Fibroblast of the aortic adventitia (primary cell): ENCODE measurements at regions not wholly inside any gene's neighbourhood (a gene's known extent, or its start where the extent isn't known, plus 50 kb on each side); places are given as distances from the start of the nearest gene placed in this dataset.
"Not testable (repeated sequence)": the region's sequence is repeated elsewhere in the genome, so short reads cannot be mapped to it uniquely, and the experiment has no call there.

ENCODE experiments used
- DNase-seq: peaks from one replicate; pipeline ENCODE4 v3.0.0-alpha.2; 2010; ENCODE audit warnings: low read depth
- H3K4me3 ChIP-seq: 2 replicates; pipeline ENCODE4 v1.5.1; 2011; ENCODE audit warnings: low read depth, mild to moderate bottlenecking, control low read depth, low read length, moderate library complexity
- CTCF ChIP-seq: IDR thresholded peaks from 2 replicates; pipeline ENCODE4 v1.5.1; 2011; ENCODE audit warnings: mild to moderate bottlenecking, low read length, control low read depth, inconsistent platforms; ENCODE audit not compliant: insufficient read depth

- no peak for TF ChIP-seq CTCF
- DNase-seq, result no peak
- no peak overlapping the region for H3K4me3 ChIP-seq
Observed at GRCh38 chrX:6990552-6991193, 156.8 kb upstream of the STS start.

- TF ChIP-seq CTCF, result no peak
Observed at GRCh38 chrX:6989858-6990257, 157.7 kb upstream of the STS start.

DNA sequence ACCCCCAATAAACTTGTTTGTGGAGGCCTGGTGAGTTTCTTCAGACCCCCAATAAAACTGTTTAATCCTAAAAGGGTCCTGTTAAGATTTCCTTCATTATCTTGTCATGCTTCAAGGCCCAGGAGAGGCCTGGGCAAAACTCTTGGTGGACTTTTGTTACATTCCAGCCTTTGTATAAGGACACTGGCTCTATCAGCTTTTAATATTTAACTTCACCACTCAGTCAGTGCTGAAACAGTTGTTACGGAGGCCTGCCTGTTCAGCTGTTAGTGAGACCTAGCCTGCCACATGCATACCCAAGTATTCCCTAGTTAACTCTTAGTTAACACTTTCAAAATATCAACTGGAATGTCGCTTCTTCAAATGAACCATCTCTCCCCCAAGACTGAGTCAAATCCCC is 158.8 kb upstream of the STS start:
- not testable (repeated sequence) for DNase-seq, H3K4me3 ChIP-seq

More at GRCh38 chrX:6989858-6990257, 157.7 kb upstream of the STS start:
- H3K4me3 ChIP-seq, result no peak overlapping the region
- DNase-seq, result no peak

DNA sequence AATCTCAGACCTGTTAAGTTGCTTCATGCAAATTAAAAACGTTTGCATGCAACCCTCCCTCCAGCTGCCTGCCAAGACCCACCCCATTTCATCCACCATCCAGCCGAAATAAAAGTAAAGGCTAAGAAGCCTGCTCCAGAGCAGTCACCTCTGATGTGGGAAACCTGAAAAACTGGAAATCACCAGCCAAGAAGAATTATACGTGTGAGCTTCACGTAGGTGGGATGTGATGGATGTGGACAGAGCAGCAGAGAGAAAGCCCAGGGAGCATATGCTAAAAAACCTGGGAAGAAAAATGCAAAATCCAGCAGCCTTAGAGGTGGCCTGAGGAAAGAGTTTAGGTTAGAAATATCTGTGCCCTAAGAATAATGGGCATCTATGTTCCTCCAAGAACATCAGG is 160.6 kb upstream of the STS start:
- H3K4me3 ChIP-seq, result no peak overlapping the region
- no peak for DNase-seq
- no peak for TF ChIP-seq CTCF

DNA sequence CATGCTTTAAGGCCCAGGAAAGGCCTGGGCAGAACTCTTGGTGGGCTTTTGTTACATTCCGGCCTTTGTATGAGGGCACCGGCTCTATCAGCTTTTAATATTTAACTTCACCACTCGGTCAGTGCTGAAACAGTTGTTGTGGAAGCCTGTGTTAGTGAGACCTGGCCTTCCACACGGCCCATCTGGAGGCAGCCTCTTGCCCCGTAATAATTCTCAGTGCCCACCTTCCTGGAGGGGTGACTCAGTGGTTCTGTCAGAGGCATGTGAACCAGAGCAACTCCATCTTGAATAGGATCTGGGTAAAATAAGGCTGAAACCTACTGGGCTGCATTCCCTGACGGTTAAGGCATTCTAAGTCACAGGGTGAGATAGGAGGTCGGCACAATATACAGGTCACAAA is 162.0 kb upstream of the STS start:
- DNase-seq, result no peak
- no peak for TF ChIP-seq CTCF
- no peak overlapping the region for H3K4me3 ChIP-seq

GRCh38 chrX:6983207-6983955 is 164.1 kb upstream of the STS start:
- no peak for TF ChIP-seq CTCF
- DNase-seq, result no peak
- H3K4me3 ChIP-seq, result no peak overlapping the region

DNA sequence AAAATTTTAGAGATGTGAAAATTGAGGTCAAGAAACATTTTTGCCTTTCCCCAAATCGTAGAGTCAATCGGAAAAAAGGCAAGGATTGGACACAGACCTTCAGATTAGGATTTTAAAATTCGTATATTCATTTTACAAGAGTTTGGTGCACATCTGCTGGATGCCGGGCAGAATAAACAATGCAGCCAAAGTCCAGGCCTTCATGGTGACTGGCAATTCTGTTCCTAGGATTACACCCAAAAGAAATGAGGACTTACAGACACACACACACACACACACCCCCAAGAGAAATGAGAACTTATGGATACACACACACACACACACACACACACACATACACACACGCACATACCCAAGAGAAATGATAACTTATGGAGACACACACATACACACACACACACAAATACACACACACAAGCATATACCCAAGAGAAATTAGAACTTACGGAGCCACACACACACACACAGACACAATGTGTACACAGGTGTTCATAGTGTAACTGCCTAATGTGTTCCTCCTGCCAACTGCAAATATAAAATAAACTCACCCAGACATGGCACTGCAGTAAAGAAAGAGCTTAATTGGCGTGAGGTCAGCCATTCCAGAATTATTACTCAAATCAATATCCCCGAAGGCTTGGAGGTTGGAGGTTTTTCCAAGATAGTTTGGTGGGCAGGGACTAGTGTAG is 165.7 kb upstream of the STS start:
- no peak for TF ChIP-seq CTCF
- no peak for DNase-seq
- no peak overlapping the region for H3K4me3 ChIP-seq
